ENCODE measurements at regions not wholly inside any gene's neighbourhood (a gene's known extent, or its start where the extent isn't known, plus 50 kb on each side); places are given as distances from the start of the nearest gene placed in this dataset.

DNA sequence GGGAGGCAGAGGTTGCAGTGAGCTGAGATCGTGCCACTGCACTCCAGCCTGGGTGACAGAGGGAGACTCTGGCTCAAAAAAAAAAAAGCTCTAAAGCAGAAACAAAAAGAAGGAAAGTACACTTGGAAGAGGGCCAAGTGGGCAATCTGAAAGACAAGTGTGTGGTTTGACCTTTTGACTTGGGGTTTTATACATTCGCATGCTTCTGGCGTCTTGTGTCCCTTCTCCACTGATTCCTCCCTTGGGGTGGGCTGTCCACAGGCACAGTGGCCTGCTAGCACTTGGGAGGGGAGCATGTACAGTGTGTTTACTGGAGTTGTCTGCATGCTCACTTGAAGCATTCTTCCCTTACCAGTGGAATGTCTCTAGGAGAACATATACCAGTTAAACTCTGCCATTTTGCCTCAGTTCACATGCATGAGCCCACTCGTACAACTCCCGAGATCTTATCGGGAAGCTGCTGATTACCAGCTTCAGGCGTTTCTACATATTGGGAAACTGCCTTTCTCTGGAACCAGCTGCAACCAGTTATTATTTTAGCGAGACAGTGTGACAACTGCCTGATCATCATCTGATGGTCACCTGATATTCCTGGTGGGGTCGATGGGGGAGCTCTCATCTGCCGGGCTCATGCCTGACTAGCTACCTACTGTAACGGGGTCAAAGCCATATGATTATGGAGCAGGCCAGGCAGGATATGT is 113.5 kb upstream of the ZNF678 start:
- DNase-seq, result peak; percentile 16

- DNase-seq, result peak; percentile 59
Measured at GRCh38 chr1:227449051-227449450, 114.3 kb upstream of the ZNF678 start.

DNA sequence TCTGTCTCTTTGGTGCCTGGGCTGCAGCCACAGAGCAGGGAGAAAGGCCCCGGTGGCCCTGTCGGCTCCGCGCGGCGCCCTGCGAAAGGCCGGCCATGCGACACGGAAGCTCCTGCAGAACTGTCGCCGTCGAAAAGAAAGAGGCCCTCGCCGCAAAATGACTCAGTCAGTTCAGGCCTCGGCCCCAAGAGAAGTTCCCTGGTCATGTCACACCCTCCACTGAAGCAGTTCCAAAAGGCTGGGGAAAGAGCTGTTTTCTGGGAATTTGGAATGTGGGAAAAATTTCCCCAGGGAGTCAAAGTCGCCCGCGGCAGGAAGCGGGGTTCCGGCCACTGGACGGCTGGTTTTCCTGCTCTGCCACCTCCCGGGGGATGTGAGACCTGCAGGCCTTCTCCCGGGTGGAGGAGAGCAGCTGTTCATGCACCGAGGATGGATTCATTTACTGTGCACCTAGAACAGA is 115.8 kb upstream of the ZNF678 start:
- no peak for DNase-seq

DNA sequence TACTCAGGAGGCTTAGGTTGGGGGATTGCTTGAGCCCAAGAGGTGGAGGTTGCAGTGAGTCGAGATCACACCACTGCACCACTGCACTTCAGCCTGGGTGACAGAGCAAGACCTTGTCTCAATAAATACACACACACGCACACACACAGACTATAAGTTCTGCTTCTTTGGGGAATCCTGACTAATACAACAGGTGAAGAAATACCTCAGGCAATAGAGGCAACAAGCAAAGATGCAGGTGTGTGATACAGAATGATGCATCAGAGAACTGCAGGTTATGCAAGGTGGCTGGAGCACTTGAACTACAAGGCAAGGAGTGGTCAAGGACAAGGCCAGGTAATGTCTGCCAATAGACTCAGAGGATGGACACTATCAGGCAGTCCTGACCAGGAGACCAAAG is 117.6 kb upstream of the ZNF678 start:
- no peak for DNase-seq

GRCh38 chr1:227445092-227445674 is 118.2 kb upstream of the ZNF678 start:
- DNase-seq, result no peak

- DNase-seq, result no peak
Measured at GRCh38 chr1:227440182-227440581, 121.9 kb upstream of the CDC42BPA start.

DNA sequence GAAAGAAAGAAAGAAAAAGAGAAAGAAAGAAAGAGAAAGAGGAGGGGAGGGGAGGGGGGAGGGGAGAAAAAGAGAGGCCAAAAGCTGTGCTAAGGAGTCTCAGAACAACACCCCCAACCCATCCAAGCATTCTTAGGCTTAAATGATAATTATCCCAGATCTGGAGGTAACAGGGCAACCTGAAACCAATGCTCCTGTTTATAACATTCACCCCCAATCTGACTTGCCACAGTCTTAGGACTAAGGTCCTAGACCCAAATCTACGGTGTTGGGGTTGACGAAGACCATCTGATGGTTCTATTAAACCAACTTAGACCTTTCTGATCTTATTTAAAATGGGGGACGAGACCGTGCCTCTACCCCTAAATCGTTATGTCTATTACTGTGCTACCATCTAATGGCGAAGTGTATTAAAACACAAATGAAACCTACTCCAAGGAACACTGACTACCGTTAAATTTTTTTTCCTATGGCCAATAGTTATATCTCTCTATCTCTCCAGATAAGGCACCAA is 119.3 kb upstream of the CDC42BPA start:
- DNase-seq, result peak; percentile 38

GRCh38 chr1:227434808-227435444 is 116.6 kb upstream of the CDC42BPA start:
- no peak for DNase-seq

GRCh38 chr1:227433663-227434341 is 115.5 kb upstream of the CDC42BPA start:
- no peak for DNase-seq

GRCh38 chr1:227432981-227433380 is 114.7 kb upstream of the CDC42BPA start:
- DNase-seq, result no peak

GRCh38 chr1:227432181-227432535 is 113.9 kb upstream of the CDC42BPA start:
- DNase-seq, result no peak

DNA sequence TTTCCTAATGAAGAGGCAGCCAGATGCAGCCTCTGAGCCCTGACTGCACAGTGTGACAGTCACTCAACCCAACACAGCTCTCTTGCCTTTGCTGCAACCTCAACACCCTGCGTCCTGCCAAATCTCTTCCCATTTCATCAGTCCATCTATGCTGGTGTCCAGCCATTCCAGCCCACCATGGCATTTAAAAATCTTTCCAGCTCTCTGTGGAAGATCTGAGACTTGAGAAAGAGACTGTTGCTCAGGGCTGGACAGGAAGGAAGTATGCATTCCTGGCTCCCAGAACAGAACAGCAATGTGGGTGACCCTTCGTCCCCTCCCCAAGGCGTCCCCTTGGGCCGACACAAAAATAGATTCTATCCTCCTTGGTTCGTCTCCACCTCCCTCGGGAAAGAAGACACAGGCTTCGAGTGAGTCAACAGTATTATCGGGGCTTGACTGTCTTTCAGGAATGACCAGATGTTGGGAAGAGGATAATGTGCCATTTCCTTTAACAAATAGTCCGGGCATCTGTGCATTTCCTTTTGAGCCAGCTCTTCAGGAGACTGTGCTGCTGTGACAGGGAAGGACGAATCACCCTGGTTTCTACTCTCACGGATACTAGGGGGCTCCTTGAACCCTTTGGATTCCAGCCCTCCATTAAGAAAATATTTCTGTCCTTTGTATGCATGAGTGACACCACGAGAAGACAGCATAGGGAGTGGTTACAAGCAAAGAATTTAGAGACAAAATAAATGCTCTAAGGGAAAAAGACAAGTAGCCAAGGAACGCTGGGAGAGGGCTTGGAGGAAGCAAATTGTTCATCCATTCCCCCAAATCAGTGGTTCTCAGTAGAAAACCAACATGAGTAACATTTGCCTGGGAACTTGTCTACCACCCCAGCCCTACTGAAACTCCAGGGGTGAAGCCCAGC is 111.4 kb upstream of the CDC42BPA start:
- no peak for DNase-seq

DNA sequence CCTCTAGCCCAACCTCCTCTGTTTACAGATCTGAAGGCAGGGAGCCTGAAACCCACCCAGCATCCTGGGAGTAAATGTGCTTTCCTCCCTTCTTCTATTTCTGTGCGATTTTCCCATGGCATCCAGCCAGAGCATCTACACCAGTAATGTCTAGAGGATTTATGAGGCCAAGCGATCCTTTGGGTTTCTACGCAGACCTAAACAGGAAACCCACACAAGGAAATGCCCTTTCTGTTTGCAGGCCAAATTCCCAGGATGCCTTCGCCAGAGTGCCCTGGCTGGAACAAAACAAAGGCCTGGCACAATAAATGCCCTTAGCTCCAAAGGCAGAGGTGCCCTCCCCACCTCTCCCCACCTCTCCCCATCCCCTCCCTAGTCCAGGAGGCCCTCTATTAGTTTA is 110.5 kb upstream of the CDC42BPA start:
- no peak for DNase-seq

DNA sequence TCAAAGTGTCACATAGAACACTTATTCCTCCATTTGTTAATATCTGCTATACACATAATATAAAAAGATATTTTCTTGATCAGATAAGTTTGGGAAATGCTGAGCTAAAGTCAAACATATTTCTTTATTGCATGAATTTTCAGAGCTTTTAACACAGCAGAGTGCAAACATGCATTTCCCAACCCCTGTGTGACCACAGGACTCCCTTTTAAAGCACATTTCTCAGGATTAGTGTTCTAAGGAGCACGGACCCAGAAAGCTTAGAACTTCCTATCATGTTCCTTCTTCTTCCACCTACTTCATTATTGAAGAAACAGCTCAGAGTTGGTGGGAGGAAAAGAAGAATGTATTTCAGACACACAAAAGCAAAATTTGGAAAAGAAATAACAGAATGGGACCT is 109.1 kb upstream of the CDC42BPA start:
- DNase-seq, result no peak

- no peak for DNase-seq
Measured at GRCh38 chr1:227424953-227425352, 106.7 kb upstream of the CDC42BPA start.

DNA sequence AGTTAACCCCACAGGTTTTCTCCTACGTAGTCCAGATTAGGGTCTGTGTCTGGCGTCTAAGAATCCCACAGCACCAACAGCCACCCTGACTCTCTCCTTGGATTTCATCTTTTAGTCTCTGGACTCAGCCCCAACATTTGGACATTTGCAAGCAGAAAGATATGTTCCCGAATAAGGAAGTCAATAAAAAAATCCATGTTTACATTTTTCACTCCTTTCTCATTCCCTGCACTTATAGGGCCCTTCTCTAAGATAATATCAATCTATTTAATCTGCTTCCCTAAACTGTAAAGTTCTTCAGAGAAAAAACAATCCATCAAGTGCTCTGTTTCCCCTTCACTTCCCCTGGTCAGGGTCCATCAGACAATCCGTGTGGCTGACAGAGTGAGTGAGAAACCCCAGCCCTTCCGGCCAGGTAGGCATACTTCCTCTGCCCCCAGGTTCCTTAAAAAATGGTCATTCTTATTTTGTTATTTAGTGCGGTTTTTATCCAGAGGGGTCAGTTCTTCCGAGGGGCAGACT is 105.9 kb upstream of the CDC42BPA start:
- no peak for DNase-seq

DNA sequence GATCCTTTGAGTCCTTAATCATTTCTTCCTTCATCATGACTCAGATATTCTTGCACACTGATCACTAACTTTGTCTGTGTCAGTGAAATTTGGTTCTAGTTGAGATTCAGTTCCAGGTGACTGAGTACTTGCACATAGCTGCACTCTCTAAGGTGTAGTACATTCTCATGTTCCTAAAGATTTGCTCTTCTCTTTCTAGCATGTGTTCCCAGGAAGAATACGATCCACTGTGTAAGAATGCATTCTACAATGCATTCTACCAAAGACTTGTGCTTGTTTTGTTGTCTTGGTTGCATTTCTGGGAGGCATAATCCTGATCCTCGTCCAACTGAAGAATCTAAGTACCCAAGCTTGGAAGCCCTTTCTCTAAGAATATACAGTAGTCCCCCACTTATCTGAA is 104.3 kb upstream of the CDC42BPA start:
- DNase-seq, result no peak

DNA sequence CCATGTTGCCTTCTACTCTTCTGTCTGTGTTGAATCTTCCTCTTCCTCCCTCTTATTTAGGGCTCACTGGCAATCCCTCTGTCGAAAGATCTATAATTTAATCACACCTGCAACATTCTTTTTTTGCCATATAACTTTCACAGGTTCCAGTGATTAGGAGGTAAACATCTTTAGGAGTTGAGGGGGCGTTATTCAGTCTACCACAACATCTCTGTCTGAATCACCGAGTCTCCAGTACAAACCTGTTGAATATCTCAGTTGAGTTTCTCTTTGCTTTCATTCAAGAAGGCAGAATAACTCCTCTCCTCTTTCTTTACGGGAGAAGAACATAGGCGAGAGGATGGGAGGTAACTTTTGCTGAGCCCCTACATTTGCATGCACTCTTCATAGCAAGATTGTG is 101.9 kb upstream of the CDC42BPA start:
- no peak for DNase-seq

DNA sequence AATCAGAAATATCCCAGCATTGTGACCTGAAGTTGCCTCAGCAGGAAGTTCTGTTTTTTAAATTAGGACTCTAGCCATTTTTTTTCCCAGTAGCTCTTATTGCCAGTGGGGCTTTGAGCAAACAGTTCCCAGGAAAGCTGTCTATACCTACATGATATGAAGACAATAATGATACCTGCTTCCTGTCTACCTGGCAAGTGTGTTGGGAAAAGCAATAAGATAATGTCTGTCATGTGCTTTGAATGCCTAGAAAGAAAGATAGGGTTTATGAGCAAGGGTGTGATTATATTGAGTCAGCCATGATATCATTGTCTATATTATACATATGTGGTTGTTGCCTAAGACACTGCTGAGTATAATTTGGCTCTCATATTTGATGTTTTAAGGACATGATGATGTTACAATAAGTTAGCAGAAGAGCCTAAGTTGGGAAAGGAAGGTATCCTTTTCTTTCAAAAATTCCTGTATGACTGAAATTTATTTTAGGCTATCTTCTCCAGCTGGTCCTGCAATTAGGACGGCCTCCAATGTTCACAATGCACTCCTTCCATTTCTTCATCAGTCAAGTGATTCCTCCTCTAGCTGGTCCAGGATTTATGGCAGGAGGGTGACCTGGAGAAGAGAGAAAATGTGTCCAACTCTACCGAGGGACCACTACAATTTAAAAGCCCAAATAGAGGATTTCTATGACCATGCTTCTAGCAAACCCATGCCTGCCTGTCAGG is 99.6 kb upstream of the CDC42BPA start:
- no peak for DNase-seq

- no peak for DNase-seq
Measured at GRCh38 chr1:227416156-227416830, 98.0 kb upstream of the CDC42BPA start.
